Neuronal stem cell (in vitro differentiated cells): ENCODE measurements at regions not wholly inside any gene's neighbourhood (a gene's known extent, or its start where the extent isn't known, plus 50 kb on each side); places are given as distances from the start of the nearest gene placed in this dataset.

Experiments used
- DNase-seq: peaks from one replicate; pipeline ENCODE4 v3.0.0-alpha.2; 2013; ENCODE audit warnings: low spot score
- H2AFZ ChIP-seq: one replicate; pipeline ENCODE4 v1.6.1; 2013; ENCODE audit warnings: mild to moderate bottlenecking, low read length, inconsistent platforms
- H2AK5ac ChIP-seq: 2 replicates; pipeline ENCODE4 v1.6.1; 2013; ENCODE audit warnings: low read depth, mild to moderate bottlenecking, inconsistent platforms, low read length, moderate library complexity, mixed read lengths
- H2BK120ac ChIP-seq: 2 replicates; pipeline ENCODE4 v1.6.1; 2013; ENCODE audit warnings: low read depth, mild to moderate bottlenecking, inconsistent platforms, low read length, moderate library complexity, mixed read lengths
- H2BK12ac ChIP-seq: one replicate; pipeline ENCODE4 v1.6.1; 2013; ENCODE audit warnings: low read length, inconsistent platforms
- H2BK15ac ChIP-seq: 2 replicates; pipeline ENCODE4 v1.6.1; 2013; ENCODE audit warnings: mild to moderate bottlenecking, low read length, inconsistent platforms, mixed read lengths
- H2BK5ac ChIP-seq: one replicate; pipeline ENCODE4 v1.6.1; 2013; ENCODE audit warnings: inconsistent platforms, mild to moderate bottlenecking, low read length, moderate library complexity
- H3K14ac ChIP-seq: one replicate; pipeline ENCODE4 v1.6.1; 2013; ENCODE audit warnings: low read length, inconsistent platforms
- H3K18ac ChIP-seq: 2 replicates; pipeline ENCODE4 v1.6.1; 2013; ENCODE audit warnings: low read length, inconsistent platforms
- H3K23ac ChIP-seq: 2 replicates; pipeline ENCODE4 v1.6.1; 2013; ENCODE audit warnings: low read depth, mild to moderate bottlenecking, mixed read lengths, low read length, inconsistent platforms; ENCODE audit not compliant: poor library complexity
- H3K27ac ChIP-seq: replicated peaks from 3 replicates; pipeline ENCODE4 v1.5.1; 2013; ENCODE audit warnings: low read length, inconsistent platforms
- H3K27me3 ChIP-seq, 3 experiments: 2 replicates each; pipeline ENCODE4 v1.6.1; 2013; ENCODE audit warnings: low read length in 3 of 3, mild to moderate bottlenecking in 2 of 3, inconsistent platforms in 1 of 3, low read depth in 1 of 3, mixed read lengths in 1 of 3, moderate library complexity in 1 of 3; ENCODE audit not compliant: control insufficient read depth in 3 of 3, insufficient read depth in 3 of 3
- H3K36me3 ChIP-seq, 2 donors: replicated peaks in 1 of 2; 2 replicates each; pipeline ENCODE4 v1.6.1; 2013; ENCODE audit warnings: low read length in 2 of 2; ENCODE audit not compliant: control insufficient read depth in 2 of 2, insufficient read depth in 2 of 2
- H3K4ac ChIP-seq: 2 replicates; pipeline ENCODE4 v1.6.1; 2013; ENCODE audit warnings: inconsistent platforms, mild to moderate bottlenecking, low read length, moderate library complexity
- H3K4me1 ChIP-seq, 2 donors: 1 replicate in 1 of 2; 2 replicates in 1 of 2; pipeline ENCODE4 v1.6.1; 2013; ENCODE audit warnings: low read length in 2 of 2, low read depth in 1 of 2; ENCODE audit not compliant: control insufficient read depth in 2 of 2, insufficient read depth in 1 of 2
- H3K4me2 ChIP-seq: one replicate; pipeline ENCODE4 v1.6.1; 2013; ENCODE audit warnings: mild to moderate bottlenecking, low read length, inconsistent platforms; ENCODE audit not compliant: insufficient read depth, poor library complexity, severe bottlenecking
- H3K4me3 ChIP-seq, 2 donors: 2 replicates each; pipeline ENCODE4 v1.5.1; 2013; ENCODE audit warnings: low read length in 2 of 2, mild to moderate bottlenecking in 2 of 2, inconsistent platforms in 1 of 2, moderate library complexity in 1 of 2
- H3K79me1 ChIP-seq: one replicate; pipeline ENCODE4 v1.6.1; 2013; ENCODE audit warnings: low read depth, mild to moderate bottlenecking, inconsistent platforms, low read length, moderate library complexity
- H3K9ac ChIP-seq: one replicate; pipeline ENCODE4 v1.6.1; 2013; ENCODE audit warnings: mild to moderate bottlenecking, low read depth, low read length, inconsistent platforms; ENCODE audit not compliant: poor library complexity
- H3K9me3 ChIP-seq, 2 donors: replicated peaks in 1 of 2; 2 replicates each; pipeline versions ENCODE3 to v1.6.1; 2013; ENCODE audit warnings: low read length in 2 of 2, mild to moderate bottlenecking in 2 of 2, inconsistent platforms in 1 of 2, low read depth in 1 of 2, mixed read lengths in 1 of 2, moderate library complexity in 1 of 2; ENCODE audit not compliant: control insufficient read depth in 2 of 2, insufficient read depth in 1 of 2
- H4K8ac ChIP-seq: one replicate; pipeline ENCODE4 v1.6.1; 2013; ENCODE audit warnings: low read depth, mild to moderate bottlenecking, inconsistent platforms, low read length, moderate library complexity
- H4K91ac ChIP-seq: one replicate; pipeline ENCODE4 v1.6.1; 2013; ENCODE audit warnings: low read length, low read depth, mild to moderate bottlenecking, inconsistent platforms; ENCODE audit not compliant: poor library complexity
- WGBS, 2 donors: extraction: QIAGEN DNeasy Blood & Tissue Kit; methylation state at CpG; one replicate each; pipeline ENCODE4 v1.1.7; 2013; ENCODE audit warnings: missing lambda C conversion rate in 2 of 2, mixed read lengths in 1 of 2; ENCODE audit not compliant: insufficient read length in 2 of 2, insufficient replicate concordance in 1 of 2; ENCODE audit errors: extremely low coverage in 2 of 2; 5-methylcytosine and 5-hydroxymethylcytosine counted together

DNA sequence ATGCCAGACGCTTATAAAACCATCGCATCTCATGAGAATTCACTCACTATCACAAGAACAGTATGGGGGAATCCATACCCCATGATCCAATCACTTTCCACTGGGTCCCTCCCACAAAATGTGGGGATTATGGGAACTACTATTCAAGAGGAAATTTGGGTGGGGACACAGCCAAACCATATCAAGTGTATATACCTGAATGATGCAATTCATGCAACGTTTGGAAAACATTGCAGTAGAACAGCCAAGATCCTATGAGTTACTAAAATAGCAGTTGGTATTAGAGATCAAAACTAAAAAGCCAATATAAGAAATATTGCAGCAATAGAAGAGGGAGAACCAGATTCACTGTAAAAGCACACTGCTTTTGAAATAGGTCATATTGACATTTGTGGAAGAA lies 1543.9 kb upstream of the B3GALT2 start:
- H3K27ac ChIP-seq: no peak overlapping the region
- H2BK15ac ChIP-seq: no peak overlapping the region
- no peak overlapping the region for H2BK5ac ChIP-seq
- H3K18ac ChIP-seq: no peak overlapping the region
- no peak overlapping the region for H2BK12ac ChIP-seq
- H3K4me1 ChIP-seq: peaks cover 0 to 3% of the 10 kb centered on the region in 2 donors
- no peak overlapping the region for H2BK120ac ChIP-seq
- no peaks in the 10 kb centered on the region for H3K79me1 ChIP-seq
- WGBS, 2 donors: no CpG with 5 or more reads among the region's 3 CpGs
- no peak overlapping the region for H4K91ac ChIP-seq
- no peak overlapping the region for H3K9ac ChIP-seq
- no peak overlapping the region for H3K4me3 ChIP-seq
- no peaks in the 10 kb centered on the region for H3K36me3 ChIP-seq
- H3K27me3 ChIP-seq: no peaks in the 10 kb centered on the region
- H2AFZ ChIP-seq: no peak overlapping the region
- no peak overlapping the region for H3K14ac ChIP-seq
- no peaks in the 10 kb centered on the region for H3K9me3 ChIP-seq
- no peak overlapping the region for H3K4me2 ChIP-seq
- DNase-seq: no peak
- no peak overlapping the region for H4K8ac ChIP-seq
- H3K23ac ChIP-seq: no peak overlapping the region
- no peak overlapping the region for H2AK5ac ChIP-seq
- H3K4ac ChIP-seq: no peak overlapping the region

GRCh38 chr1:194723067-194723466 lies 1536.7 kb upstream of the B3GALT2 start:
- Histone ChIP-seq H3K27ac (no peak overlapping the region), H3K18ac (no peak overlapping the region), H3K4me3 (no peak overlapping the region), H3K4me1 (no peaks in the 10 kb centered on the region), H2AK5ac (no peak overlapping the region), H3K36me3 (no peaks in the 10 kb centered on the region), H2BK15ac (no peak overlapping the region), H2BK120ac (no peak overlapping the region), H2BK5ac (no peak overlapping the region), H3K4ac (no peak overlapping the region), H3K4me2 (no peak overlapping the region), H3K14ac (no peak overlapping the region), H2BK12ac (no peak overlapping the region), H4K8ac (no peak overlapping the region), H2AFZ (no peak overlapping the region), H3K9me3 (no peaks in the 10 kb centered on the region), H3K79me1 (no peaks in the 10 kb centered on the region), H3K9ac (no peak overlapping the region), H3K27me3 (no peaks in the 10 kb centered on the region), H4K91ac (no peak overlapping the region), H3K23ac (no peak overlapping the region)
- DNase-seq: no peak

- no CpG with 5 or more reads among the region's 1 CpG for WGBS, 2 donors
- Histone ChIP-seq H3K4me1 (no peaks in the 10 kb centered on the region), H3K79me1 (no peaks in the 10 kb centered on the region)
Observed at GRCh38 chr1:194717941-194718340, 1531.5 kb upstream of the B3GALT2 start.

GRCh38 chr1:194717334-194717733 lies 1530.9 kb upstream of the B3GALT2 start:
- no peaks in the 10 kb centered on the region for H3K9me3 ChIP-seq
- no peak overlapping the region for H4K91ac ChIP-seq
- no peaks in the 10 kb centered on the region for H3K27me3 ChIP-seq
- no peak overlapping the region for H3K4ac ChIP-seq
- no peak overlapping the region for H2AK5ac ChIP-seq
- H2BK12ac ChIP-seq: no peak overlapping the region
- no peaks in the 10 kb centered on the region for H3K79me1 ChIP-seq
- no peak overlapping the region for H3K27ac ChIP-seq
- H3K4me3 ChIP-seq: no peak overlapping the region
- no peak overlapping the region for H2BK120ac ChIP-seq
- no peaks in the 10 kb centered on the region for H3K4me1 ChIP-seq
- H3K9ac ChIP-seq: no peak overlapping the region
- no peak overlapping the region for H3K18ac ChIP-seq
- H2BK15ac ChIP-seq: no peak overlapping the region
- H3K36me3 ChIP-seq: no peaks in the 10 kb centered on the region
- H3K14ac ChIP-seq: no peak overlapping the region
- H4K8ac ChIP-seq: no peak overlapping the region
- no peak overlapping the region for H2BK5ac ChIP-seq
- no peak for DNase-seq
- no peak overlapping the region for H3K23ac ChIP-seq
- no peak overlapping the region for H3K4me2 ChIP-seq
- no peak overlapping the region for H2AFZ ChIP-seq
- no CpG with 5 or more reads among the region's 1 CpG for WGBS, 2 donors

More at GRCh38 chr1:194717941-194718340, 1531.5 kb upstream of the B3GALT2 start:
- Histone ChIP-seq H2BK12ac (no peak overlapping the region), H3K18ac (no peak overlapping the region), H2AFZ (no peak overlapping the region), H3K23ac (no peak overlapping the region), H2BK120ac (no peak overlapping the region), H3K27me3 (no peaks in the 10 kb centered on the region), H2BK5ac (no peak overlapping the region), H3K9me3 (no peaks in the 10 kb centered on the region), H2BK15ac (no peak overlapping the region), H4K8ac (no peak overlapping the region), H3K36me3 (no peaks in the 10 kb centered on the region), H4K91ac (no peak overlapping the region), H3K14ac (no peak overlapping the region), H3K9ac (no peak overlapping the region), H2AK5ac (no peak overlapping the region), H3K4ac (no peak overlapping the region), H3K4me2 (no peak overlapping the region), H3K4me3 (no peak overlapping the region), H3K27ac (no peak overlapping the region)
- DNase-seq: no peak
